ENCODE measurements at regions not wholly inside any gene's neighbourhood (a gene's known extent, or its start where the extent isn't known, plus 50 kb on each side); places are given as distances from the start of the nearest gene placed in this dataset.

DNA sequence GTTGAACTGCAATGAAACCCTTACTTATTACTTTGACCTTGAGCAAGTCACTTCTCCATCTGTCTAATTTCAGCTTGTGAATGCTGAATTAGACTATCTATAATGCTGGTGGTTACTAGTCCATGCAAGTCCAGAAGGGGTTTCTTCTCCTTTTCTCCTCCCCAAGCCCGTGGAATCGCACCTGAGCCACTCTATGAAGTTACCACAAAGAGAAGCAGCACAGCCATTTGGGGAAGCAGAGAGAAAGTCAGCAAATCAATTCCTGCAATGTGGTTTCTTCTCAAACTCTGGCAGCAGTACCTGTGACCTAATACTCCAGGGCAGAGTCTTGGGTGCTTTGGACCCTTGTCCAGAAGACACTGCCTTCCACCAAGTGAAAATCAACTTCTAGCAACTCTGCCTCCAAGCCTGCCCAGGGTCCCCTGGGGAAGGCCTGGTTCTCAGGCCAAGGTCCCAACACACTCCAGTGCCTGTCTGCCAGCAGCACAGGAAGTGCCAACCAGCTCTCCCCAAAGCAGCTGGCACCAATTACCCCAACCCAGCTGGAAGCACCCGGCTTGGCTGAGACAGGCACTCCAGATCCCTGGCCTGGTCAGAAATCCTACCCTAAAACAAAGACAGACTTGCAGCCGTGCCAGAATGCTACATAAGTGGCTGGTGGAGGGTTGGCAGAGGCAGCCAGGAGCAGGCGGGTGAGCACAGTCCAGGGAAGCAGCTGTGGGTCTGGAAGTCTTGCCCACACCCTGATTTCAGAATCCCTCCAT, 200.3 kb downstream of the LSM5 start:
- Histone ChIP-seq H3K4me2 (ENCODE audit: low read length) (no peak overlapping the region), H3K36me3 (ENCODE audit: insufficient read depth, low read length) (no peaks in the 10 kb centered on the region), H3K4me1 (ENCODE audit: insufficient read depth, low read length, poor library complexity, severe bottlenecking) (no peaks in the 10 kb centered on the region), H2AFZ (ENCODE audit: low read length) (no peak overlapping the region), H3K4me3 (ENCODE audit: low read depth, low read length, poor library complexity, severe bottlenecking) (no peak overlapping the region), H3K27ac (ENCODE audit: low read depth, low read length, poor library complexity, severe bottlenecking) (no peak overlapping the region), H3K79me2 (ENCODE audit: insufficient read depth, low read depth, low read length) (no peaks in the 10 kb centered on the region), H4K20me1 (ENCODE audit: insufficient read depth, low read length) (no peaks in the 10 kb centered on the region), H3K9me2 (ENCODE audit: insufficient read depth, low read length) (no peaks in the 10 kb centered on the region), H3K9me3 (ENCODE audit: low read length) (no peaks in the 10 kb centered on the region)
- TF ChIP-seq EZH2phosphoT487 (IDR thresholded peaks at IDR 0.05; ENCODE audit: borderline replicate concordance, low read depth, low read length), result no peak
- TF ChIP-seq, protein P1, sequence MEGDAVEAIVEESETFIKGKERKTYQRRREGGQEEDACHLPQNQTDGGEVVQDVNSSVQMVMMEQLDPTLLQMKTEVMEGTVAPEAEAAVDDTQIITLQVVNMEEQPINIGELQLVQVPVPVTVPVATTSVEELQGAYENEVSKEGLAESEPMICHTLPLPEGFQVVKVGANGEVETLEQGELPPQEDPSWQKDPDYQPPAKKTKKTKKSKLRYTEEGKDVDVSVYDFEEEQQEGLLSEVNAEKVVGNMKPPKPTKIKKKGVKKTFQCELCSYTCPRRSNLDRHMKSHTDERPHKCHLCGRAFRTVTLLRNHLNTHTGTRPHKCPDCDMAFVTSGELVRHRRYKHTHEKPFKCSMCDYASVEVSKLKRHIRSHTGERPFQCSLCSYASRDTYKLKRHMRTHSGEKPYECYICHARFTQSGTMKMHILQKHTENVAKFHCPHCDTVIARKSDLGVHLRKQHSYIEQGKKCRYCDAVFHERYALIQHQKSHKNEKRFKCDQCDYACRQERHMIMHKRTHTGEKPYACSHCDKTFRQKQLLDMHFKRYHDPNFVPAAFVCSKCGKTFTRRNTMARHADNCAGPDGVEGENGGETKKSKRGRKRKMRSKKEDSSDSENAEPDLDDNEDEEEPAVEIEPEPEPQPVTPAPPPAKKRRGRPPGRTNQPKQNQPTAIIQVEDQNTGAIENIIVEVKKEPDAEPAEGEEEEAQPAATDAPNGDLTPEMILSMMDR (conservative IDR thresholded peaks at IDR 0.05; ENCODE audit: low read length), result no peak
- DNase-seq (ENCODE audit: low spot score), result no peak
- CTCF ChIA-PET (ENCODE audit: unreplicated experiment), result no interaction called here
- BruUV-seq (replicated peaks), result no TSS peak
- POLR2A ChIA-PET, result no interaction called here
- intact Hi-C loops (cut with micrococcal nuclease; ENCODE audit: unreplicated experiment), result no loop called here

DNA sequence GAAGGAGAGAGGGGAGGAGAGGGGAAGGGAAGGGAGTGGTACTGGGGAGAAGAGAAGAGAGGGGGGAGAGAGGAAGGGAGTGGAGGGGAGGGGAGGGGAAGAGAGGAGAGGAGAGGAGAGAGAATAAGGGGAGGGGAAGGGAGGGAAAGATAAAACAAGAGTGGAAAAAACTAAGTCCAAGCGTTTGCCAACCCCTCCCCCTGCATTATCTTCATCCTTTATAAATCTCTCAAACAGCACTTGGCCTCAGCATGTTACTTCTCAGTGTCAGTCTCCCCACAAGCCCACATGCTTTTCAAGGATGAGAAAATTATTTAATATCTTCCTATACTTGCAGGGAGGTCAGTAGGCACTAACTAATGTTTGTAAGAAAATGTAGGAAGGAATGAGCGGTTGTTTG, 204.5 kb downstream of the LSM5 start:
- intact Hi-C loops (cut with micrococcal nuclease; ENCODE audit: unreplicated experiment), result no loop called here
- DNase-seq (ENCODE audit: low spot score), result no peak
- Histone ChIP-seq H3K27ac (ENCODE audit: low read depth, low read length, poor library complexity, severe bottlenecking) (no peak overlapping the region), H3K36me3 (ENCODE audit: insufficient read depth, low read length) (no peaks in the 10 kb centered on the region), H3K9me2 (ENCODE audit: insufficient read depth, low read length) (no peaks in the 10 kb centered on the region), H3K79me2 (ENCODE audit: insufficient read depth, low read depth, low read length) (no peaks in the 10 kb centered on the region), H3K9me3 (ENCODE audit: low read length) (no peaks in the 10 kb centered on the region), H3K4me1 (ENCODE audit: insufficient read depth, low read length, poor library complexity, severe bottlenecking) (no peaks in the 10 kb centered on the region), H3K4me2 (ENCODE audit: low read length) (no peak overlapping the region), H4K20me1 (ENCODE audit: insufficient read depth, low read length) (no peaks in the 10 kb centered on the region), H2AFZ (ENCODE audit: low read length) (no peak overlapping the region), H3K4me3 (ENCODE audit: low read depth, low read length, poor library complexity, severe bottlenecking) (no peak overlapping the region)
- BruUV-seq (replicated peaks), result no TSS peak
- TF ChIP-seq, protein P1 (conservative IDR thresholded peaks at IDR 0.05; ENCODE audit: low read length), result no peak
- no peak for TF ChIP-seq EZH2phosphoT487 (IDR thresholded peaks at IDR 0.05; ENCODE audit: borderline replicate concordance, low read depth, low read length)
- POLR2A ChIA-PET, result interaction anchor here (1.2 kb wide), 1 partner anchor 40 kb away, joined by 3 read pairs; no protein-coding TSS in a partner anchor
- CTCF ChIA-PET (ENCODE audit: unreplicated experiment), result no interaction called here

DNA sequence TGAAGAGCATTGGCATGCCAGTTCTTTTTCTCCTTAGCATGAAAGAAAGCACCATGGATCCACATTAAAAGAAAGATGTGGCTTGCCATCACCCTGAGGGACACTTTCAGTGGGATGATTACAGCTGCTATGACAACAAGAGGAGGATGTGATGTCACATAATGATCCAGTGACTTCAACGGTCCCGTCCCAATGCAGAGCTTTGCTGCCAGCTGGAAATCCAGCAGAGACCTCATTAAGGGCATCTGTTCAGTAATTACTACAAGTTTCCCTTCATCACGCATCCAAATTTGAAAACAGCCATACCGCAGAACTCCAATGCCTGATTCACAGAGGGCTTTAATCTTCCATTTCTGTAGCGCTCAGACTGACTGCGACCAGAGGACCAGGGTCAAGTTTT, 206.6 kb downstream of the LSM5 start:
- DNase-seq (ENCODE audit: low spot score), result no peak
- no peaks in the 10 kb centered on the region for H3K4me1 ChIP-seq (ENCODE audit: insufficient read depth, low read length, poor library complexity, severe bottlenecking)
- TF ChIP-seq EZH2phosphoT487 (IDR thresholded peaks at IDR 0.05; ENCODE audit: borderline replicate concordance, low read depth, low read length), result no peak
- TF ChIP-seq, protein P1 (conservative IDR thresholded peaks at IDR 0.05; ENCODE audit: low read length), result no peak
- H3K4me2 ChIP-seq (ENCODE audit: low read length), result no peak overlapping the region
- intact Hi-C loops (cut with micrococcal nuclease; ENCODE audit: unreplicated experiment), result no loop called here
- H3K9me3 ChIP-seq (ENCODE audit: low read length), result no peaks in the 10 kb centered on the region
- H4K20me1 ChIP-seq (ENCODE audit: insufficient read depth, low read length), result no peaks in the 10 kb centered on the region
- no peak overlapping the region for H3K27ac ChIP-seq (ENCODE audit: low read depth, low read length, poor library complexity, severe bottlenecking)
- H3K79me2 ChIP-seq (ENCODE audit: insufficient read depth, low read depth, low read length), result no peaks in the 10 kb centered on the region
- H3K9me2 ChIP-seq (ENCODE audit: insufficient read depth, low read length), result no peaks in the 10 kb centered on the region
- POLR2A ChIA-PET, result no interaction called here
- CTCF ChIA-PET (ENCODE audit: unreplicated experiment), result no interaction called here
- H2AFZ ChIP-seq (ENCODE audit: low read length), result no peak overlapping the region
- H3K36me3 ChIP-seq (ENCODE audit: insufficient read depth, low read length), result no peaks in the 10 kb centered on the region
- no TSS peak for BruUV-seq (replicated peaks)
- H3K4me3 ChIP-seq (ENCODE audit: low read depth, low read length, poor library complexity, severe bottlenecking), result no peak overlapping the region
